Sigmoid colon (tissue), 4 donors: ENCODE measurements at regions not wholly inside any gene's neighbourhood (a gene's known extent, or its start where the extent isn't known, plus 50 kb on each side); places are given as distances from the start of the nearest gene placed in this dataset.

ENCODE experiments used
- EP300 ChIP-seq, 4 donors: sonication (generic); formaldehyde crosslinking; IDR thresholded peaks; one replicate each; pipeline ENCODE4 v1.6.1; 2017; ENCODE audit warnings: antibody characterized with exemption in 4 of 4
- POLR2A ChIP-seq, 2 donors: fragments of 450-650 bp; IDR thresholded peaks; one replicate each; pipeline ENCODE4 v1.6.1; 2016; ENCODE audit warnings: antibody characterized with exemption in 2 of 2, mild to moderate bottlenecking in 2 of 2, moderate library complexity in 2 of 2
- POLR2AphosphoS5 ChIP-seq, 4 donors: sonication (generic); formaldehyde crosslinking; IDR thresholded peaks; one replicate each; pipeline ENCODE4 v1.6.1; 2017; ENCODE audit warnings: antibody characterized with exemption in 4 of 4
- TF ChIP-seq, protein P1 (sequence below), 4 experiments: fragments of 450-650 bp in 3 of 4; fragments of 200-600 bp in 1 of 4; IDR thresholded peaks; one replicate each; pipeline ENCODE4 v1.5.1; 2016 to 2019; ENCODE audit warnings: antibody characterized with exemption in 4 of 4, mild to moderate bottlenecking in 3 of 4, moderate library complexity in 2 of 4

DNA sequence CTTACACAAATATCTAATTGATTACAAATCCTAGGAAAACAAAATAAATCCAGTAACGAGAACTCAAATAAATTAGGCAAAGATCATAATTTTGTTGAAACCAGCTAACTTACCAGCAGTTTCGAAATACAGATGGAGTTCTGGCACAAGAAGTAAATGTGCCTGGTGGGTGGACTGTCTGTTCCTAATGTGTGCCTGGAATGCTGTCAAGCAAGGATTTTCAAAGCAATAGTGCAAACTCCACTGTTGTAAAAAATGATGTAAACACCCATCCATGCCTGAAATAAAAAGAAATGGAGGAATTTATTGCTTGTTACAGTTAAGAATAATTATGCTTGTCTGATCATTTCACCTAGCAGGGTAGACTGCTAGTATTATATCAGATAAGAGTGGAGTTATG is 423.9 kb upstream of the MAP2 start:
- TF ChIP-seq, protein P1, sequence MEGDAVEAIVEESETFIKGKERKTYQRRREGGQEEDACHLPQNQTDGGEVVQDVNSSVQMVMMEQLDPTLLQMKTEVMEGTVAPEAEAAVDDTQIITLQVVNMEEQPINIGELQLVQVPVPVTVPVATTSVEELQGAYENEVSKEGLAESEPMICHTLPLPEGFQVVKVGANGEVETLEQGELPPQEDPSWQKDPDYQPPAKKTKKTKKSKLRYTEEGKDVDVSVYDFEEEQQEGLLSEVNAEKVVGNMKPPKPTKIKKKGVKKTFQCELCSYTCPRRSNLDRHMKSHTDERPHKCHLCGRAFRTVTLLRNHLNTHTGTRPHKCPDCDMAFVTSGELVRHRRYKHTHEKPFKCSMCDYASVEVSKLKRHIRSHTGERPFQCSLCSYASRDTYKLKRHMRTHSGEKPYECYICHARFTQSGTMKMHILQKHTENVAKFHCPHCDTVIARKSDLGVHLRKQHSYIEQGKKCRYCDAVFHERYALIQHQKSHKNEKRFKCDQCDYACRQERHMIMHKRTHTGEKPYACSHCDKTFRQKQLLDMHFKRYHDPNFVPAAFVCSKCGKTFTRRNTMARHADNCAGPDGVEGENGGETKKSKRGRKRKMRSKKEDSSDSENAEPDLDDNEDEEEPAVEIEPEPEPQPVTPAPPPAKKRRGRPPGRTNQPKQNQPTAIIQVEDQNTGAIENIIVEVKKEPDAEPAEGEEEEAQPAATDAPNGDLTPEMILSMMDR (IDR thresholded peaks at IDR 0.05): no peak
- no peak for TF ChIP-seq POLR2A (IDR thresholded peaks at IDR 0.05)
- TF ChIP-seq POLR2AphosphoS5 (IDR thresholded peaks at IDR 0.05): no peak
- no peak for TF ChIP-seq EP300 (IDR thresholded peaks at IDR 0.05)
